HG03045 (cell line): ENCODE measurements at regions not wholly inside any gene's neighbourhood (a gene's known extent, or its start where the extent isn't known, plus 50 kb on each side); places are given as distances from the start of the nearest gene placed in this dataset.

Experiments used
- ATAC-seq: cut with Tn5 transposase; IDR thresholded peaks from one replicate; pipeline ENCODE4 v1.9.1; 2021; ENCODE audit warnings: mild to moderate bottlenecking, moderate library complexity; ENCODE audit not compliant: unreplicated experiment

- no peak for ATAC-seq
Observed at GRCh38 chr21:16943231-16943630, 569.6 kb upstream of the CXADR start.

GRCh38 chr21:16945580-16945979 is 567.3 kb upstream of the CXADR start:
- no peak for ATAC-seq

- no peak for ATAC-seq
Observed at GRCh38 chr21:16956824-16957223, 556.0 kb upstream of the CXADR start.

GRCh38 chr21:16965424-16965823 is 547.4 kb upstream of the CXADR start:
- ATAC-seq: no peak

- no peak for ATAC-seq
Observed at GRCh38 chr21:16968436-16968835, 544.4 kb upstream of the CXADR start.

GRCh38 chr21:16969636-16970035 is 543.2 kb upstream of the CXADR start:
- no peak for ATAC-seq

- ATAC-seq: no peak
Observed at GRCh38 chr21:16974060-16974459, 538.8 kb upstream of the CXADR start.

GRCh38 chr21:16976193-16976592 is 536.6 kb upstream of the CXADR start:
- no peak for ATAC-seq

GRCh38 chr21:16978309-16978895 is 534.4 kb upstream of the CXADR start:
- ATAC-seq: no peak

GRCh38 chr21:16979574-16979973 is 533.3 kb upstream of the CXADR start:
- ATAC-seq: no peak

- ATAC-seq: no peak
Observed at GRCh38 chr21:16983420-16983819, 529.4 kb upstream of the CXADR start.

GRCh38 chr21:16992448-16992847 is 520.4 kb upstream of the CXADR start:
- no peak for ATAC-seq

- ATAC-seq: no peak
Observed at GRCh38 chr21:16993416-16994038, 519.3 kb upstream of the CXADR start.

GRCh38 chr21:17002594-17003257 is 510.1 kb upstream of the CXADR start:
- ATAC-seq: no peak

GRCh38 chr21:17003258-17003615 is 509.6 kb upstream of the CXADR start:
- ATAC-seq: no peak

- ATAC-seq: no peak
Observed at GRCh38 chr21:17003763-17004373, 509.0 kb upstream of the CXADR start.

GRCh38 chr21:17032141-17032655 is 480.6 kb upstream of the CXADR start:
- ATAC-seq: no peak

- ATAC-seq: no peak
Observed at GRCh38 chr21:17044696-17045095, 468.1 kb upstream of the CXADR start.

GRCh38 chr21:17045214-17045853 is 467.5 kb upstream of the CXADR start:
- no peak for ATAC-seq

GRCh38 chr21:17048974-17049373 is 463.9 kb upstream of the CXADR start:
- ATAC-seq: no peak

- no peak for ATAC-seq
Observed at GRCh38 chr21:17050156-17050555, 462.7 kb upstream of the CXADR start.
